IMR-90 (cell line): ENCODE measurements at regions not wholly inside any gene's neighbourhood (a gene's known extent, or its start where the extent isn't known, plus 50 kb on each side); places are given as distances from the start of the nearest gene placed in this dataset.

Source experiments
- ATAC-seq: fragments of 200-7000 bp; cut with Tn5 transposase; 2 replicates; pipeline ENCODE4 v1.9.1; 2020; ENCODE audit warnings: low read depth, mild to moderate bottlenecking, moderate library complexity
- BruUV-seq: library from RNA; stranded (reverse); fragments of 400-500 nt; replicated peaks from 2 replicates; lab custom pipeline; 2021; lab: Mats Ljungman, UMichigan
- CTCF ChIA-PET: fragments of 300-600 bp; formaldehyde crosslinking; extraction: SDS; loops from one replicate; lab custom pipeline; 2021; ENCODE audit warnings: antibody characterized with exemption; lab: Yijun Ruan, JAX
- POLR2A ChIA-PET: fragments of 300-600 bp; sonication (Branson Sonifier 250); formaldehyde crosslinking; loops from one replicate; lab custom pipeline; 2022; ENCODE audit warnings: antibody characterized with exemption; ENCODE audit not compliant: unreplicated experiment; lab: Charles Lee
- DNase-seq: peaks from one replicate; pipeline ENCODE4 v3.0.0; 2013
- H2AFZ ChIP-seq: replicated peaks from 2 replicates; pipeline ENCODE3; 2013; ENCODE audit warnings: low read length, mild to moderate bottlenecking; ENCODE audit not compliant: poor library complexity
- H2AK5ac ChIP-seq: 2 replicates; pipeline ENCODE4 v1.6.1; 2013; ENCODE audit warnings: low read depth, low read length, inconsistent platforms
- H2AK9ac ChIP-seq: replicated peaks from 2 replicates; pipeline ENCODE3; 2013; ENCODE audit warnings: mild to moderate bottlenecking, low read depth, low read length, moderate library complexity; ENCODE audit not compliant: poor library complexity
- H2BK120ac ChIP-seq: 2 replicates; pipeline ENCODE4 v1.6.1; 2013; ENCODE audit warnings: low read depth, low read length, inconsistent platforms
- H2BK15ac ChIP-seq: 3 replicates; pipeline ENCODE4 v1.6.1; 2013; ENCODE audit warnings: low read depth, low read length, inconsistent platforms
- H2BK20ac ChIP-seq: 2 replicates; pipeline ENCODE4 v1.6.1; 2013; ENCODE audit warnings: low read depth, mild to moderate bottlenecking, inconsistent platforms, low read length, moderate library complexity
- H2BK5ac ChIP-seq: 2 replicates; pipeline ENCODE4 v1.6.1; 2013; ENCODE audit warnings: mild to moderate bottlenecking, low read depth, low read length, inconsistent platforms; ENCODE audit not compliant: poor library complexity, severe bottlenecking
- H3K14ac ChIP-seq: replicated peaks from 2 replicates; pipeline ENCODE4 v1.6.1; 2013; ENCODE audit warnings: low read depth, low read length, inconsistent platforms
- H3K18ac ChIP-seq: 2 replicates; pipeline ENCODE4 v1.6.1; 2013; ENCODE audit warnings: low read depth, low read length, control low read depth
- H3K23ac ChIP-seq: 2 replicates; pipeline ENCODE4 v1.6.1; 2013; ENCODE audit warnings: low read depth, low read length, inconsistent platforms
- H3K27ac ChIP-seq: 2 replicates; pipeline ENCODE4 v1.5.1; 2013; ENCODE audit warnings: mild to moderate bottlenecking, control low read depth, low read length; ENCODE audit not compliant: insufficient read depth
- H3K27me3 ChIP-seq: 2 replicates; pipeline ENCODE4 v1.6.1; 2013; ENCODE audit warnings: low read length; ENCODE audit not compliant: control insufficient read depth, insufficient read depth
- H3K36me3 ChIP-seq: 2 replicates; pipeline ENCODE4 v1.6.1; 2013; ENCODE audit warnings: low read length, mixed read lengths; ENCODE audit not compliant: control insufficient read depth, insufficient read depth
- H3K4ac ChIP-seq: 2 replicates; pipeline ENCODE4 v1.6.1; 2013; ENCODE audit warnings: low read depth, low read length, inconsistent platforms
- H3K4me1 ChIP-seq: 2 replicates; pipeline ENCODE4 v1.6.1; 2013; ENCODE audit warnings: low read length, mixed read lengths; ENCODE audit not compliant: control insufficient read depth, insufficient read depth
- H3K4me2 ChIP-seq: 2 replicates; pipeline ENCODE4 v1.6.1; 2013; ENCODE audit warnings: low read depth, mild to moderate bottlenecking, control low read depth, low read length, moderate library complexity
- H3K4me3 ChIP-seq: 2 replicates; pipeline ENCODE4 v1.5.1; 2013; ENCODE audit warnings: low read depth, mild to moderate bottlenecking, control low read depth, low read length, moderate library complexity; ENCODE audit not compliant: insufficient read depth
- H3K56ac ChIP-seq: 2 replicates; pipeline ENCODE4 v1.6.1; 2013; ENCODE audit warnings: low read length, inconsistent platforms; ENCODE audit not compliant: insufficient read depth; ENCODE audit errors: extremely low read depth
- H3K79me1 ChIP-seq, 2 experiments: 2 replicates each; pipeline ENCODE4 v1.6.1; 2013; ENCODE audit warnings: low read length in 2 of 2, inconsistent platforms in 1 of 2, low read depth in 1 of 2
- H3K9ac ChIP-seq: 2 replicates; pipeline ENCODE4 v1.6.1; 2013; ENCODE audit warnings: low read depth, low read length, control low read depth
- H3K9me1 ChIP-seq: 2 replicates; pipeline ENCODE4 v1.6.1; 2013; ENCODE audit warnings: low read length, inconsistent platforms; ENCODE audit not compliant: insufficient read depth
- H3K9me3 ChIP-seq: 2 replicates; pipeline ENCODE4 v1.6.1; 2013; ENCODE audit warnings: low read length; ENCODE audit not compliant: control insufficient read depth, insufficient read depth
- H4K20me1 ChIP-seq: 2 replicates; pipeline ENCODE4 v1.6.1; 2013; ENCODE audit warnings: low read length, inconsistent platforms; ENCODE audit not compliant: insufficient read depth
- H4K5ac ChIP-seq: 2 replicates; pipeline ENCODE4 v1.6.1; 2013; ENCODE audit warnings: mild to moderate bottlenecking, low read depth, low read length, control low read depth
- H4K8ac ChIP-seq, 2 experiments: 2 replicates each; pipeline ENCODE4 v1.6.1; 2013; ENCODE audit warnings: low read depth in 2 of 2, low read length in 2 of 2, control low read depth in 1 of 2, inconsistent platforms in 1 of 2
- H4K91ac ChIP-seq: 2 replicates; pipeline ENCODE4 v1.6.1; 2013; ENCODE audit warnings: low read depth, low read length, inconsistent platforms; ENCODE audit not compliant: insufficient read depth
- BHLHE40 ChIP-seq: fragments of 150-350 bp; IDR thresholded peaks from 2 replicates; pipeline ENCODE4 v1.6.1; 2016; ENCODE audit warnings: mild to moderate bottlenecking, low read depth, low read length
- CEBPB ChIP-seq: IDR thresholded peaks from 2 replicates; pipeline ENCODE4 v1.6.1; 2012; ENCODE audit warnings: low read depth, low read length, improper control_type of control experiment
- CHD1 ChIP-seq: IDR thresholded peaks from 2 replicates; pipeline ENCODE4 v1.6.1; 2012; ENCODE audit warnings: low read depth, low read length, improper control_type of control experiment
- CTCF ChIP-seq: conservative IDR thresholded peaks from 2 replicates; pipeline ENCODE4 v1.5.1; 2012; ENCODE audit warnings: mild to moderate bottlenecking, low read depth, low read length, improper control_type of control experiment
- FOS ChIP-seq: fragments of 150-350 bp; IDR thresholded peaks from 2 replicates; pipeline ENCODE4 v1.6.1; 2016; ENCODE audit warnings: low read depth, low read length
- MAFK ChIP-seq: IDR thresholded peaks from 2 replicates; pipeline ENCODE4 v1.6.1; 2012; ENCODE audit warnings: low read depth, low read length, improper control_type of control experiment
- MAZ ChIP-seq: IDR thresholded peaks from 2 replicates; pipeline ENCODE4 v1.6.1; 2012; ENCODE audit warnings: low read depth, mild to moderate bottlenecking, low read length, improper control_type of control experiment, moderate library complexity, borderline replicate concordance
- MXI1 ChIP-seq: IDR thresholded peaks from 2 replicates; pipeline ENCODE4 v1.6.1; 2012; ENCODE audit warnings: low read depth, mild to moderate bottlenecking, low read length, moderate library complexity, borderline replicate concordance
- NFE2L2 ChIP-seq: fragments of 150-350 bp; IDR thresholded peaks from 2 replicates; pipeline ENCODE4 v1.6.1; 2016; ENCODE audit warnings: low read depth, mild to moderate bottlenecking, low read length
- POLR2A ChIP-seq: IDR thresholded peaks from 2 replicates; pipeline ENCODE4 v1.6.1; 2012; ENCODE audit warnings: mild to moderate bottlenecking, low read depth, low read length
- RAD21 ChIP-seq: IDR thresholded peaks from 2 replicates; pipeline ENCODE4 v1.6.1; 2012; ENCODE audit warnings: low read length, improper control_type of control experiment
- RCOR1 ChIP-seq: IDR thresholded peaks from 2 replicates; pipeline ENCODE4 v1.6.1; 2012; ENCODE audit warnings: mild to moderate bottlenecking, low read length, improper control_type of control experiment; ENCODE audit not compliant: insufficient replicate concordance
- RFX5 ChIP-seq: IDR thresholded peaks from 2 replicates; pipeline ENCODE4 v1.8.0; 2012; ENCODE audit warnings: low read depth, mild to moderate bottlenecking, low read length, moderate library complexity
- SMC3 ChIP-seq: fragments of 150-350 bp; IDR thresholded peaks from 2 replicates; pipeline ENCODE4 v1.6.1; 2016; ENCODE audit warnings: low read depth, mild to moderate bottlenecking, antibody characterized with exemption, low read length, moderate library complexity
- WGBS, 2 experiments: methylation state at CpG; one replicate each; pipeline versions ENCODE4 v1.1.5 to v1.1.7; 2013; ENCODE audit warnings: missing lambda C conversion rate in 2 of 2; ENCODE audit not compliant: insufficient read length in 1 of 2; ENCODE audit errors: extremely low coverage in 2 of 2; 5-methylcytosine and 5-hydroxymethylcytosine counted together
- dilution Hi-C: fragments of 300-500 bp; cut with HindIII; formaldehyde crosslinking; loops from one replicate; pipeline ENCODE4 v1.14.3; 2018; ENCODE audit warnings: low sequenced_read_pairs; ENCODE audit not compliant: unreplicated experiment
- in situ Hi-C: fragments of 300-500 bp; cut with MboI; formaldehyde crosslinking; loops from 3 replicates; pipeline ENCODE4 v1.14.3; 2019; ENCODE audit warnings: low sequenced_read_pairs, inconsistent platforms, mixed read lengths
- intact Hi-C: fragments of 100-400 bp; cut with micrococcal nuclease; formaldehyde crosslinking; loops from 2 replicates; pipeline ENCODE4 v1.10.0; 2022
- TF ChIP-seq, protein P1 (sequence below): fragments of 150-350 bp; IDR thresholded peaks from 2 replicates; pipeline ENCODE4 v1.6.1; 2016; ENCODE audit warnings: low read depth, mild to moderate bottlenecking, low read length, moderate library complexity, borderline replicate concordance
- TF ChIP-seq, protein P2 (sequence below): fragments of 150-350 bp; IDR thresholded peaks from 2 replicates; pipeline ENCODE4 v1.6.1; 2017; ENCODE audit warnings: mild to moderate bottlenecking, antibody characterized with exemption, low read length, low read depth

- Histone ChIP-seq H3K9me1 (no peaks in the 10 kb centered on the region), H3K14ac (no peak overlapping the region), H3K27me3 (no peaks in the 10 kb centered on the region), H4K8ac (no peak overlapping the region), H4K5ac (no peak overlapping the region), H3K56ac (no peak overlapping the region), H4K20me1 (no peaks in the 10 kb centered on the region), H3K27ac (no peak overlapping the region), H3K23ac (no peak overlapping the region), H2AFZ (no peak overlapping the region), H2AK9ac (no peak overlapping the region), H2BK20ac (no peak overlapping the region), H3K9ac (no peak overlapping the region), H3K4me3 (no peak overlapping the region), H2AK5ac (no peak overlapping the region), H3K4me1 (no peaks in the 10 kb centered on the region), H3K36me3 (no peaks in the 10 kb centered on the region), H3K4me2 (no peak overlapping the region), H3K4ac (no peak overlapping the region), H3K9me3 (no peaks in the 10 kb centered on the region), H4K91ac (no peak overlapping the region), H3K18ac (no peak overlapping the region), H2BK5ac (no peak overlapping the region), H2BK15ac (no peak overlapping the region), H2BK120ac (no peak overlapping the region), H3K79me1 (no peaks in the 10 kb centered on the region)
- in situ Hi-C loops (no loop called here), intact Hi-C loops (no loop called here), dilution Hi-C loops (no loop called here)
- CTCF ChIA-PET: interaction anchor here (0.7 kb wide), 1 partner anchor 74 kb away, joined by 3 read pairs; no protein-coding TSS in a partner anchor
- POLR2A ChIA-PET: no interaction called here
- no TSS peak for BruUV-seq
- WGBS, 2 experiments: no CpG with 5 or more reads among the region's 6 CpGs
- no peak for ATAC-seq
- no peak for TF ChIP-seq FOS
- TF ChIP-seq CEBPB: no peak
- TF ChIP-seq MAZ: no peak
- TF ChIP-seq, protein P1, sequence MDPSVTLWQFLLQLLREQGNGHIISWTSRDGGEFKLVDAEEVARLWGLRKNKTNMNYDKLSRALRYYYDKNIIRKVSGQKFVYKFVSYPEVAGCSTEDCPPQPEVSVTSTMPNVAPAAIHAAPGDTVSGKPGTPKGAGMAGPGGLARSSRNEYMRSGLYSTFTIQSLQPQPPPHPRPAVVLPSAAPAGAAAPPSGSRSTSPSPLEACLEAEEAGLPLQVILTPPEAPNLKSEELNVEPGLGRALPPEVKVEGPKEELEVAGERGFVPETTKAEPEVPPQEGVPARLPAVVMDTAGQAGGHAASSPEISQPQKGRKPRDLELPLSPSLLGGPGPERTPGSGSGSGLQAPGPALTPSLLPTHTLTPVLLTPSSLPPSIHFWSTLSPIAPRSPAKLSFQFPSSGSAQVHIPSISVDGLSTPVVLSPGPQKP: no peak
- TF ChIP-seq RFX5: no peak
- TF ChIP-seq CTCF: no peak
- TF ChIP-seq POLR2A: no peak
- TF ChIP-seq MAFK: no peak
- TF ChIP-seq BHLHE40: no peak
- TF ChIP-seq CHD1: no peak
- no peak for TF ChIP-seq NFE2L2
- TF ChIP-seq, protein P2, sequence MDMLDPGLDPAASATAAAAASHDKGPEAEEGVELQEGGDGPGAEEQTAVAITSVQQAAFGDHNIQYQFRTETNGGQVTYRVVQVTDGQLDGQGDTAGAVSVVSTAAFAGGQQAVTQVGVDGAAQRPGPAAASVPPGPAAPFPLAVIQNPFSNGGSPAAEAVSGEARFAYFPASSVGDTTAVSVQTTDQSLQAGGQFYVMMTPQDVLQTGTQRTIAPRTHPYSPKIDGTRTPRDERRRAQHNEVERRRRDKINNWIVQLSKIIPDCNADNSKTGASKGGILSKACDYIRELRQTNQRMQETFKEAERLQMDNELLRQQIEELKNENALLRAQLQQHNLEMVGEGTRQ: no peak
- TF ChIP-seq MXI1: no peak
- no peak for TF ChIP-seq RAD21
- TF ChIP-seq SMC3: no peak
- no peak for TF ChIP-seq RCOR1
- no peak for DNase-seq
These were observed 210.8 kb upstream of the RASGEF1B start for GRCh38 chr4:81682492-81682891.
